Suppressor macrophage (primary cell): ENCODE measurements at regions not wholly inside any gene's neighbourhood (a gene's known extent, or its start where the extent isn't known, plus 50 kb on each side); places are given as distances from the start of the nearest gene placed in this dataset.
A peak's percentile ranks its signal among the peaks of the same experiment; 100 is the strongest.

Source experiments
- DNase-seq, 4 experiments: peaks; one replicate each; pipeline ENCODE4 v3.0.0-alpha.2; 2020 to 2022

DNA sequence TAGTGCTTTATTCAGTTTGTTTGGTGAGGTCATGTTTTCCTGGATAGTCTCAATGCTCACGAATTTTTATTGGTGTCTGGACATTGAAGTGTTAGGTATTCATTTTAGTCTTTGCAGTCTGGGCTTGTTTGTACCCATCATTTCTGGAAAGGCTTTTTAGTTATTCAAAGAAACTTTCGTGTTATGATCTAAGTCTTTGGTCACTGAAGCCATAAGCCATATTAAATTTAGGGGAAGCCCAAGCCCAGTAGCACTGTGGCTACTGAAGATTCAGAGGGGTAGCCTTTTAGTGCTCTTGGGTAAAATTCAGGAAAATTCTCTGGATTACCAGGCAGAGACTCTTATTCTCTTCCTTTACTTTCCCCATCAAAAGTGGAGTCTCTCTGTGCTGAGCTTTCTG is 56.2 kb upstream of the PEX5L start:
- no peak for DNase-seq

DNA sequence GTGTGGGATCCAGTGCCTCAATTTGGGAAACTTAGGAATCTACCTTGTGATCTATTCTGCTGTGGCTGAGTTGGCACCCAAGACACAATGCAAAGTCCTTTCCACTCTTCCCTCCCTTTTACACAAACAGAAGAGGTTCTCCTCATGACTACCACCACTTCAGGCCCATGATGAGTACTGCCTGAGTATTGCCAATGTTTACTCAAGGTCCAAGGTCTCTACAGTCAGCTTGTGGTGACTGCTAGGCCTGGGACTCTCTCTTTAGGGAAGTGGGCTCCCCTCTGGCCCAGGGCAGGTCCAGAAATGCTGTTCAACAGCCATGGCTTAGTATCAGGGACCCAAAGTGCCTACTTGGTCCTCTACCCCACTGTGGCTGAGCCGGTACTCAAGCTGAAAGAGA is 56.8 kb upstream of the PEX5L start:
- no peak for DNase-seq

DNA sequence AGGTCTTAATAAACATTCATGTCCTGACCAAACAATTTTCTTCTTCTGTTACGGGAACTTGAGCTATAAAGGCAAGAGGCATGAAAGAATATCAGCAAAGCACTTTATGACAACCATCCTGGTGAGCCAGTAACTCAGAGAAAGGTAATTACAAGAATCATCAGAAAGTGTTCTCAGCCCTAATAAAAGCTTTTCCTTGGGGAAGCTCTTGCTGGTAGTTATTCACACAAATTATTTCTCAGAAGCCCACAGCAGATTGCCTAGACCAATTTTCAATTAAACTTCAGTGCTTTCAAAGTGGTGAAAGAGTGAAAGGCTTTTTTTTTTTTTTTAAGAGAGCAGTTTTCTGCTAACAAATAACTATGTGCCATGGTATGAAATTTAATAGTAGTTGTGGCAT is 60.9 kb upstream of the PEX5L start:
- DNase-seq = no peak

DNA sequence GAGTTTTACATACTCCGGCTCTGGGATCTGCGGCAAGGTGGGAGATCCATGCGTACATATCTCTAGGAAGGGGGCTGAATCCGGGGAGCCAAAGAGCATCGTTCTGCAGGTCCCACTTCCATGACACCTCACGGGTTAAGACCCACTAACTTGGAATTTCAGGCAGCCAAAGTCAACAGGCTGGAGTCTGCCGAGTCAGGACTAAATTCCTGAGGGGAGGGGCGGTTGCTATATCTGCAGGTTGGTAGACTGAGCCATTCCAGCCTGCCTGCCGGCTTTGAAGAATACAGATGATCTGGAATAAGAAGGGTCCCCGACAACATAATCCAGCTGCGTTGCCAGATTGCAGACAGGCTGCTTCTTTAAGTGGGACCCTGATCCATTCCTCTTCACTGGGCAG is 65.4 kb upstream of the PEX5L start:
- no peak for DNase-seq

DNA sequence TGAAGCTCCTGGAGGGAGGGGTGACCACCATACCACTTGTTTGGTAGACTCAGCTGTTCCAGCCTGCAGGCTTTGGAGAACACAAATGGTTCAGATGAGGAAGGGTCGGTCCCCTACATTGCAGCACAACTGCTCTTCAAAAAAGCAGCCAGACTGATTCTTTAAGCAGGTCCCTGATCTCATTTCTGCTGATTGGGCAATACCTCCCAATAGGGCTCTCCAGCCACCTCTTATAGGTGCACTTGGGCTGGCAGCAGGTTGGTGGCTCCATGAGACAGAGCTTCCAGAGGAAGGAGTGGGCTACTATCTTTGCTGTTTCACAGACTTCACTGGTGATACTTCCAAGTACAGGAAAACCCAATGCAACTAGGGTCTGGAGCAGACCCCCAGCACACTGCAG is 65.9 kb upstream of the PEX5L start:
- DNase-seq = no peak

DNA sequence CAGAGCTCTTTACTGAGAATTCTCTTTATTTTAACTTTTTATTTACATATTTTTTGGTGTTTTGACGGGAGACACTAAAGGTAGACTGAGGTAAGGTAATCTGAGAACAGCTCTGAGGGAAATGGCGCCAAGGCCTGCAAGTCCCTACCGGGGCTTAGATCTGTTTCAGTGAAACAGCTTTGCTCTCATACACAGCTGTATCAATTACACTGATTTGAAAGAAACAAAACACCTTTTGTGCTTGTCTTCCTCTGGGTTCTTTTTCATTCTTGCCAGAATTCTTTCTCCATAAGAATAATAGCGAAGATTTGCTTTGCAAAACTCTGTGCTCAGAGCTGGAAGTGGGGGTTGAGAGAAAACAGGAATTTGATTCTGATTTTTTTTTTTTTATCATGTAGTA is 79.5 kb upstream of the PEX5L start:
- DNase-seq = no peak

DNA sequence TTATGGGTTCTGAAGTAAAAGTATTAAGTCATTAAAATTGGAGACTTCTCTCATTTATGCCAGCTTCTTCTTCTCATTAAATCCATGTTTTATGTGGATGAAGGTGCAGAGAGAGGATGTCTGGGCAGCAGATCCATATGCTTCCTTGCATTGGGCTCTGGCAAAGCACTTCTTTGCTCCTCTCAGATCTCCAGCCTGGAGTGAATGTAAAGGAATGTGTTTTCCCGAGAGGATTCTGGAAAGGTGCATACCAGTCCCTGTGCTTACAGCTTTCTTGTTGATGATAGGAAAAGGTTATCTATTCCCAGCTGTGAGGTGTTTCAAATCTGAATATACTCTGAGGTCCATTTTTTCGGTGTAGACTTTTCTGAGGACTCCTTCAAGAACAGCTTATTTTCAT is 79.9 kb upstream of the PEX5L start:
- DNase-seq = no peak

DNA sequence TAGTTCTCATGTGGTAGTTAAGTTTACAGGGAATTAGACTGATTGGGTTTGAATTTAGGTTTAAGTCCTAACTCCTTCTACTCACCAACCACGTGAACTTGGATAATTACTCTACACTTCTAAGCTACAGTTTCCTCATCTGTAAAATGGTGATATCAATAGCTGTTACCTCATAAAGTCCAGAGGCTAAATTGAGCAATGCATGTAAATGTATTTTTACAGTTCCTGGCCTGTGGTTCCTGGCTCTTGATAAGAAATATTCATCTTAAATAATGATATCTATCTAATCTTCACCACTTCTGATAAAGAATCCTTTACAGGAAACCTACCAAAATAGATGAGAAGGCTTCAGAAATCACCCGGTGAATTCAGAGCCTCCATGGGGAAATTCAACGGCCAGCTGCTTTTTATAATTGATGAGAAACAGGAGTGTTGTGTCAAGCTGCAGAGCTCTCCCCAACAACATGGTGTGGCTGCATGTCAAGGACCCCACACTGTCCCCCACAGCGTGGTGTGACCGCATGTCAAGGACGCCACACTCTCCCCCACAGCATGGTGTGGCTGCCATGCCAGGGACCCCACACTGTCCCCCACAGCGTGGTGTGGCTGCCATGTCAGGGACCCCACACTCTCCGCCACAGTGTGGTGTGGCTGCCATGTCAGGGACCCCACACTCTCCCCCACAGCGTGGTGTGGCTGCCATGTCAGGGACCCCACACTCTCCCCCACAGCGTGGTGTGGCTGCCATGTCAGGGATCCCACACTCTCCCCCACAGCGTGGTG is 80.8 kb upstream of the PEX5L start:
- DNase-seq = no peak

DNA sequence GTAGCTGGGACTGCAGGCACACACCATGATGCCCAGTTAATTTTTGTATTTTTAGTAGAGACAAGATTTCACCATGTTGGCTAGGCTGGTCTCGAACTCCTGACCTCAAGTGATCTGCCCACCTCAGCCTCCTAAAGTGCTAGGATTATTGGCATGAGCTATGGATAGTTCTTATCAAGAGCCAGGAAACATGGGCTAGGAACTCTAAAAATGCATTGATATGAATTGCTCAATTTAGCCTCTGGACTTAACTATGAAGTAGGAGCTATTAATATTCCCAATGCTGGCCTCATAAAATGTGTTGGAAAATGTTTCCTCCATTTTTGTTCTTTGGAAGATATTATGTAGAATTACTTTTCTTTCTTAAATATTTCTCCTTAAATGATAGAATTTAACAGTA is 82.8 kb upstream of the PEX5L start:
- no peak for DNase-seq

DNA sequence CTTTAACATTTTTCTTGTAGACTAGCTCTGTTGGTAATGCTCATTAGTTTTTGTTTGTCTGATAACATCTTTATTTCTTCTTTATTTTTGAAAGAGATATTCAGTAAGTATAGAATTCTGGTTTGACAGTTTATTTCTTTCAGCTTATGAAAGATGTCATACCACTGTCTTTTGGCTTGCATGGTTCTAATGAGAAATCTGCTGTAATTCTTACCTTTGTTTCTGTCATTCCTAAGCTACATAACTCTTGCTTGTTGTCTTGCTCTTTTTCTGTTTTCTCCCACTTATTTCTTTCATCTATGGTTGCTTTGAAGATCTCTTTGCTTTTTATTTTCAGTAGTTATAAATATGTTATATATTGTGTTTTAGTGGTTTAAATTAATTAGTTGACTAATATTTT is 87.2 kb upstream of the PEX5L start:
- DNase-seq = no peak

DNA sequence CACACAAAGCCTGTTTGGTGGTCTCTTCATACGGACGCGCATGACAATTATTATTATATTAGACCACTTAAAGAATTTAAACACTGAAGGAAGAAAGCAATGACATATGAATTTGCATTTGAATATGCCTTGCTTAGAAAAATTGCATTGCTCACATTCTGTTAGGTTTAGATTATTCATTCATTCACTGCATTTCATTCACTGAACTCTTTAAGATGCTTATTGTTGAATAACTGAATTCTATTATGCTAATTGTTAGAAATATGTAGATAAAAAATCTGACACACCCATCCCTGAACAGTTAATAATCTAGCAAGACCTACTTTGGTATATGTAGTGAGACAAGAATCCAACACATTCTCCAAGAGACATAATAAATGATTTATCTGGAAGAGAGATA is 94.4 kb upstream of the PEX5L start:
- DNase-seq = no peak

DNA sequence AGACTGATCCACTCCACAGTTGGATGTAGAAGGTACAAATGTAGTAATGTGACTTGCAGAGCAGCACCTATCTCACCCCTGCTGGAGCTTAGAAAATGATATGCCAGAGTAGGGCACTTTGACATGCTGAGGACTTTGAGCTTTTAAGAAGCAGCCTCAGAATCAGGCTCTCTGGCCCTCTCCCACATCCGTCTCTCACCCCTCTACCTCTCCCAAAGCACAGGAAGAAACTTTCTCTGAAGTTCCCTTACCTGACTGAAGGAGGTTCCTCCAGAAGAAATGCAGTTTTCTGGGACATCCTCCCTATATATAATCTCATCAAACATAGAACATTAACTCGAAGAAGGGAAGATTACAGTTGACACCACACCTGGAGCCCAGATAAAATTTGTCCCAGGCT is 98.4 kb upstream of the PEX5L start:
- no peak for DNase-seq

DNA sequence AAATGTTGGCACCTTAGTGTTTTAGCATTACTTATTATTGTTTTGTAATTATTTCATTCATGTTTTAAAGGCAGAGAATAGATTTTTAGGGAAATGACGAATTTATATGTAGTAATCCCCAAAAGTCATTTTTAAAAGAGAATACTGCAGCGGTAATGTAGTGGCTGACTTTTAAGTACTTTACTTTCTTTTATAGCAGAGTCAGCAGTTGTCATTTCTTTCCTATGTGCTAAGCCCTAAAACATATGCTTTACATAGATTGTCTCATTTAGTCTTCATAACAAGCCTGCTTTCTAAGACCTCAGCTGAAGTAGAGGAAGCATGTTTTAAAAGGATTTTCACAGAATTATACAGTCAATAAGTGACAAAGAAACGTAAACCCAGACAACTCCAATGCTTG is 102.1 kb upstream of the PEX5L start:
- DNase-seq = no peak

DNA sequence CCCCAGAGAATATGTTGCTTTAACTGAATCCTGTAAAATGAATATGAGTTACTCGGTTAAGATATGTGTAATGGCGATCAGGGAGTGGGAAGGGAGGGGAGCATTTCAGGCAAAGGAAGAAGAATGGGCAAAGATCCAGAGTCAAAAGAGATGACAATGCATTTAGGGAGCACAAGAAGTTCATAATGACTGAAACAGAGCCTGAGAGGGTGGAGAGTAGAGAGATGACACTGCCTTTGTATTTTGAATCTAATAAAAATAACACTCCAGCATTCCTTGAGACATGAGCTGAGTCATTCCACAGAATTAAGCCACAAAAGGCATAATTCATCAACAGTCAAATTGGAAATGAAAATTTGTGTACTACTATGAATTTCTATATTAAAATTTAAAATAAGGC is 105.3 kb upstream of the PEX5L start:
- DNase-seq = no peak

DNA sequence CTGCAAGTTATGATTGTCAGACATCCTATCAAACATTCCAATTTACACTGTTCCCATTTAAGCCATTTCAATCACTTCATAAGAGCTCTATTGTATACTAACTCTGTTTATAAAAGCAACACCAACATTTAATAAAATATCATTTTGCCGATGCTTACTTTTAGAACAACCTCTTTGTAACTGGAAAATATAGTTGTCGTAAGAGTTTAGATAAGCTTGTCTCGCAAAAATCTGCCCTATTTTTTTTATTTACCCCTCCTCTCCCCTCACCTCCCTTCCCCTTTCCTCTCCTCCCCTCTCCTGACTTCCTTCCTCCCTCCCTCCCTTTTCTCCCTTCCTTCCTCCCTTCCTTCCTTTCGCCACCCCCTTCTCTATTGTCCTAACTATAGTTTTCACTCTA is 105.7 kb upstream of the PEX5L start:
- DNase-seq = no peak

DNA sequence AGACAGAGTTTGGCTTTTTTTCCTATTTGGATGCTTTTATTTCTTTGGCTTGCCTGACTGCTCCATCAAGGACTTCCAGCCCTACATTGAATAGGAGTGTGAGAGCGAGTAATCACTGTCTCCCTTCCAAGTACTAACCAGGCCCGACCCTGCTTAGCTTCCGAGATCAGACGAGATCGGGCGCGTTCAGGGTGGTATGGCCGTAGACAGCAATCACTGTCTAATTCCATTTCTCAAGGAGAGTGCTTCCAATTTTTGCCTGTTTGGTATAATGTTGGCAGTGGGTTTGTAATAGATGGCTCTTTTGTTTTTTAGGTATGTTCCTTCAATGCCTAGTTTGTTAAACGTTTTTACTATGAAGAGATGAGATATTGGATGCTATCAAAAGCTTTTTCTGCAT is 125.0 kb upstream of the PEX5L start:
- DNase-seq = no peak

DNA sequence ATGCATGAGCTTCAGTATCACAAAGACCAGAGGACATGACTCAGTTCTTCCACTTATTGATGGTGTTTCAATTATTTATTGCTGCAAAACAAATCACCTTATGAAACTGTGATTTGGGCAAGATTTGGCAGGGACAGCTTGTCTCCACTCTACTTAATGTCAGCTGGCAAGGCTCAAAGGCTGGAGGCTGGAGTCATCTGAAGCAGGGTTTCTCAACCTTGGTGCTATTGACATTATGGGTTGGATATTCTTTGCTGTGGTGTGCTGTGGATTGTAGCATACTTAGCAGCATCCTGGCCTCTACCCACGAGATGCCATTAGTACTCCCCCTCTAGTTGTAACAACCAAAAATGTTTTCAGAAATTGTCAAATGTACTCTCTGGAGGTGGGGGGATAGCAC is 138.8 kb upstream of the PEX5L start:
- no peak for DNase-seq

DNA sequence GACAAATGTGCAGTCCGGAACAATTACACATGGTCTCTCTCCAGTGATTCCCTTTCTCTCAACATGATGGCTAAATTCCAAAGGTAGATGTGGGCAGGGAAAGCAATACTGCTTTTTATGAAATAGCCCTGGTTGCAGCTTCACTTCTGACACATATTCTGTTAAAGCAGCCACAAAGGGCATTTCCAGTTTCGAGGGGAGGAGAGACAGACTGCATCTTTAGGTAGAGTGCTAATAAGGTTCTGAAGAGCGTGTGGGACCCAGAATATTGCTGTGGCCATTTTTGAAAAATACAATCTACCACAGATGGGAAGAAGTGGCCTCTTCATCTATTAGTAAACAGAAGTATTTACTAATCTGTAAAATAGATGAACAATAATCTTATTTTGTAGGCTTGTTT is 139.3 kb upstream of the PEX5L start:
- no peak for DNase-seq

DNA sequence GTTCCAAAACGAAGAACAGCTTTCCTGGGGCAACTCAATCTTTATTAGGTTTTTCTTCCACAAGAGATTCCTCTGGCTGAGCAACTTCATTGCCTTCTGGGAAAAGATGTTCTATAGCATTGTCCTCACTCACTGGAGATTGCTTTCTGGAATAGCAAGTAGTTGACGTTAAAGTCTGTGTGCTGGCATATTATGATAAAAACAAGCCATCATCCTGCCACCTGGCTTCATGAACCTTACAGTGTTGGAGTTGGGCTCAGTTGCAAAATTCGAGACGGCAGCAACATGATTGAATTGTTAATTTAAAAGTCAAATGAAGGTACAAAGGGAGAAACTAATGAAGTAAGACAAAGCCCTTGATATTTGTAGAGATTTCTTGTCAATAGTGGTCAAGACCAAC is 140.5 kb upstream of the PEX5L start:
- no peak for DNase-seq

DNA sequence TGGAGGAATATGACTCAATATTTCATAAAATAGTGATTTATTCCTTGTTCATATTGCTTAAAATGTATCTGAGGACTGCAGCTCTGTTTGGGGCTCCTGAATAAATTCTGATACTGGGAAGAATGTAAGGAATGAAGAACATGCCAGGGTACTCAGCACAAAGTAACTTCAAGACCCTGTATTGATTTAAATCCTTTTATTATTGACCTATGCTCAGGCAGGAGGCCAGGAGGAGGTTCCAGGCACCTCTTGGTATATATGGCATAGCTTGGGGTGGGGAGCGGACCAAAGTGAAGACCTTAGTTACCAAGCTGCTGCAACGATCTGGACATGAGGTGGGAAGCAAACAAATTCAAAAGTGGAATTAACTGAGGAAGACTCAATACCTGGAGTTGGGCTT is 142.8 kb upstream of the PEX5L start:
- DNase-seq = no peak

DNA sequence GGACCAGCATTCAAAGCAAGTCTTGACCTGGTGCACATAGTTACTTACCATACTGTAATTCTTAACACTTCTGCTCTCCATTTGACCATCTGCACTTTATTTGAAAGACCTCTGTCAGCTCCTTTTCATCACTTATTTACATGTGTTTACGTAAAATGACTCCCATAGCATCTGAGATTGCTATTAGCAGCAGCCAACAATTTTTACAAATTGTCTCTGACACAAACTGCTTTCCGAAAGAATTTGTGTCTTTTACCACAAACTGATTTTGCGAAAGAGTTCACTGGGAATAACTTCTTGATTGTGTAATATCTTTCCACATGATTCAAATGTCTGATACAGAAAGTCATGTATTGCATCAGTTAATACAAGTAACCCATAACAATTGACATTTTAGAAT is 144.1 kb upstream of the PEX5L start:
- DNase-seq = no peak

DNA sequence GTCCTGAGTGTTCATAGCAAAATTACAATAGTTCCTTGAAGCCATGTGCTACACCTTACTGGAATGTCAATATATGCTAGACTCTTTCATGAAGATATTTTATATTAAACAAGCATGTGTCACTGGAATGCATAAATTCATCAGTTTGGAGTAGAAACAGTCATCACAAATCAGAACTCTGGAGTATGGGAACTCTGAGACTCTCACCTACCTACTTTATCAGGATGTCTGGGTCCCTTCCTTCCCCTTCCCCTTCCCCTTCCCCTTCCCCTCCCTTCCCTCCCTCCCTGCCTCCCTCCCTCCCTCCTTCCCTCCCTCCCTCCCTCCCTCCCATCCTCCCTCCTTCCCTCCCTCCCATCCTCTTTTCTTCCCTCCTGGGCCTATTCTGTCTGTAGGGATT is 144.7 kb upstream of the PEX5L start:
- no peak for DNase-seq

DNA sequence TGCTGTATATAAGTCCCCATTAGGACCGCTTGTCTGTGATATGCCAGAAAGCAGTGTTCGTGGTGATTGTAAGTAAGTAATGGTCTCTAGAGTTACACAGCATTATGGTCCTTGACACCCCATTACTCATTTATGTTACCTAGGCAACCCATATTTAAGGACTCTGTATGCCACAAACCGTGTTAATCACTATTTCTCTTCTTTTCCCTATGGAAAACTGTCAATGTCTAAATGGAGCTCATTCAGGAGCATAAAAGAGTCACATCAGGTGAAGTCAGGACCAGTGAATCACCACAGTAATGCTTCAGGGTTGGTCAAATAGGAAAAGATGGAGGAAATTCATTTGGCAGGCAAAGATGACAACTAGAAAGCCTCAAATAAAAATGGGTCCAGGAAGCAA is 146.6 kb upstream of the PEX5L start:
- DNase-seq = no peak

DNA sequence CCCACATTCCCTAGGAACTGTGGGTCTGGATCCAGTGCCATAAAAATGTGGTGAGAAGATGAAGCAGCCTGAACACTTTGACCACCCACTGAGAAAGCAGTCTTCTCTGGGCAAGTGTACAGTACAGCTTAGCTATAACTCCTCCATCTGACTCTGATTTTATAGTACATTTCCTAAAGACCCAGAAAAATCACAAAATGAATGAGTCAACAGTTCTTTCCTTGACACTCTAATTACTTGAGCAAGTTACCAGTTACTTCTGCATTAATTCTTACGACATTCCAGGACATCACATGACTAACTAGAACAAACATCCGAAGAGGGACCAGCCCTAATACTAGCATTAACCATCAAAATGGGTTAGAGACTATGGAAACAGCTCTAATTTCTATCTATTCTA is 148.1 kb upstream of the PEX5L start:
- DNase-seq = peak in 1 of 4 experiments; percentile 1

DNA sequence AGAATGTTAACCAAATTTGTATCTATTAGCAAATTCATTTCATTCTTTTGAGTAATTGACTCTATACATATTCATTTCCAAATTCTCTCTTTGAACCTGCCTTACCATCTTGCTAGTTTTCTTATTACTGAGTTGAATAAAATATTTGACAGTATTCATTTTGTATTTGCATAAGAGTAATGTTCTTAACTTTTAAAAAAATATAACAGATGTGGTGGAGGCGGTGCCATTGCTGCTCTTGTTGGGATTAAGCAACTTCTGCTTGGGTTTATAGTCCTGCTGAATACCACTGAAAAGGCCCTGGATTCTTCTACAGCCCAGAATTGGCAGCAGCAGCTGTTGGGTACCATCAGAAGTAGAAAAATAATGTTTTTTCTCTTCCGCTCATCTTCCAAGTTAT is 148.9 kb upstream of the PEX5L start:
- DNase-seq = no peak
